SU-DHL-6 (cell line): ENCODE measurements at regions not wholly inside any gene's neighbourhood (a gene's known extent, or its start where the extent isn't known, plus 50 kb on each side); places are given as distances from the start of the nearest gene placed in this dataset.

ENCODE experiments used
- CTCF ChIP-seq: fragments of 200-600 bp; sonication (generic); IDR thresholded peaks from one replicate; pipeline ENCODE4 v1.5.1; 2017; ENCODE audit warnings: antibody characterized with exemption, mild to moderate bottlenecking, low read length, moderate library complexity; ENCODE audit not compliant: insufficient read depth, poor library complexity, severe bottlenecking
- EZH2phosphoT487 ChIP-seq: fragments of 200-600 bp; sonication (generic), shearing (Covaris generic); conservative IDR thresholded peaks from 2 replicates; pipeline ENCODE4 v1.6.1; 2018; ENCODE audit warnings: mild to moderate bottlenecking, antibody characterized with exemption, low read length, moderate library complexity, mixed read lengths

- TF ChIP-seq CTCF (no peak), EZH2phosphoT487 (no peak)
Measured at GRCh38 chr18:1806884-1807615, 764.3 kb downstream of the METTL4 start.
